Sigmoid colon (tissue), 6 donors: ENCODE measurements at regions not wholly inside any gene's neighbourhood (a gene's known extent, or its start where the extent isn't known, plus 50 kb on each side); places are given as distances from the start of the nearest gene placed in this dataset.
A peak's percentile ranks its signal among the peaks of the same experiment; 100 is the strongest.
"Not testable (repeated sequence)": the region's sequence is repeated elsewhere in the genome, so short reads cannot be mapped to it uniquely, and the experiment has no call there.

Experiments
- DNase-seq: peaks from one replicate; pipeline ENCODE4 v3.0.0-alpha.2; 2019
- H3K27ac ChIP-seq, 4 donors: fragments of 200-600 bp; sonication (generic); one replicate each; pipeline ENCODE4 v1.5.1; 2016 to 2019; ENCODE audit warnings: mild to moderate bottlenecking in 1 of 4
- H3K27me3 ChIP-seq, 3 donors: fragments of 200-600 bp; sonication (generic); one replicate each; pipeline ENCODE4 v1.5.1; 2019; ENCODE audit warnings: mild to moderate bottlenecking in 1 of 3
- H3K36me3 ChIP-seq, 4 donors: fragments of 200-600 bp; sonication (generic); one replicate each; pipeline ENCODE4 v1.5.1; 2016 to 2019
- H3K4me1 ChIP-seq, 4 donors: fragments of 200-600 bp; sonication (generic); one replicate each; pipeline ENCODE4 v1.5.1; 2017 to 2019
- H3K4me3 ChIP-seq, 4 donors: fragments of 200-600 bp; sonication (generic); one replicate each; pipeline ENCODE4 v1.5.1; 2017 to 2019; ENCODE audit warnings: mild to moderate bottlenecking in 2 of 4, moderate library complexity in 1 of 4
- H3K9me3 ChIP-seq, 4 donors: fragments of 200-600 bp in 3 of 4; sonication (generic) in 3 of 4; one replicate each; pipeline versions ENCODE4 v1.5.1 to v1.6.1; 2013 to 2019
- CTCF ChIP-seq, 4 experiments: fragments of 450-650 bp in 3 of 4; fragments of 200-600 bp in 1 of 4; IDR thresholded peaks; one replicate each; pipeline ENCODE4 v1.5.1; 2016 to 2019; ENCODE audit warnings: antibody characterized with exemption in 4 of 4, mild to moderate bottlenecking in 3 of 4, moderate library complexity in 2 of 4
- EP300 ChIP-seq, 4 donors: sonication (generic); formaldehyde crosslinking; IDR thresholded peaks; one replicate each; pipeline ENCODE4 v1.6.1; 2017; ENCODE audit warnings: antibody characterized with exemption in 4 of 4
- POLR2A ChIP-seq, 2 donors: fragments of 450-650 bp; IDR thresholded peaks; one replicate each; pipeline ENCODE4 v1.6.1; 2016; ENCODE audit warnings: antibody characterized with exemption in 2 of 2, mild to moderate bottlenecking in 2 of 2, moderate library complexity in 2 of 2
- POLR2AphosphoS5 ChIP-seq, 4 donors: sonication (generic); formaldehyde crosslinking; IDR thresholded peaks; one replicate each; pipeline ENCODE4 v1.6.1; 2017; ENCODE audit warnings: antibody characterized with exemption in 4 of 4
- WGBS, 2 donors: extraction: QIAGEN DNeasy Blood & Tissue Kit; methylation state at CpG; one replicate each; pipeline ENCODE4 v1.1.7; 2013; 5-methylcytosine and 5-hydroxymethylcytosine counted together
- intact Hi-C: fragments of 100-400 bp; cut with DNase I; formaldehyde crosslinking; loops from one replicate; pipeline ENCODE4 v1.15.1; 2023
- donor health status: healthy with polysubstance abuse.
- donor health status: healthy.

- H3K36me3 ChIP-seq = peaks cover 0 to 62% (median 4%) of the 10 kb centered on the region in 4 donors
- DNase-seq, H3K27ac ChIP-seq, H3K9me3 ChIP-seq, intact Hi-C loops, H3K27me3 ChIP-seq, H3K4me1 ChIP-seq, H3K4me3 ChIP-seq: not testable (repeated sequence)
- WGBS, 2 donors = 81 to 89% methylated on average over 6 of the region's 6 CpGs
These were observed 63.8 kb downstream of the CLEC18A start for GRCh38 chr16:70014915-70015314.

GRCh38 chr16:70016751-70017150, 65.6 kb downstream of the CLEC18A start:
- H3K4me3 ChIP-seq, H3K9me3 ChIP-seq, H3K4me1 ChIP-seq, DNase-seq, H3K27ac ChIP-seq, intact Hi-C loops, H3K27me3 ChIP-seq: not testable (repeated sequence)
- peaks cover 0 to 63% (median 9%) of the 10 kb centered on the region in 4 donors for H3K36me3 ChIP-seq
- 73 to 74% methylated on average over 5 of the region's 5 CpGs for WGBS, 2 donors

- no peaks in the 10 kb centered on the region for H3K27me3 ChIP-seq
- H3K36me3 ChIP-seq = peaks cover 0 to 67% (median 11%) of the 10 kb centered on the region in 4 donors
- no peaks in the 10 kb centered on the region for H3K9me3 ChIP-seq
- no peak overlapping the region for H3K27ac ChIP-seq
- 13 to 42% methylated on average over 6 of the region's 6 CpGs for WGBS, 2 donors
- DNase-seq = no peak
- no peak overlapping the region for H3K4me3 ChIP-seq
- TF ChIP-seq POLR2A (IDR thresholded peaks at IDR 0.05) (no peak), CTCF (IDR thresholded peaks at IDR 0.05) (no peak), EP300 (IDR thresholded peaks at IDR 0.05) (no peak), POLR2AphosphoS5 (IDR thresholded peaks at IDR 0.05) (no peak)
- intact Hi-C loops = no loop called here
- H3K4me1 ChIP-seq = no peaks in the 10 kb centered on the region
These were observed 67.1 kb downstream of the CLEC18A start for GRCh38 chr16:70018254-70018653.

- intact Hi-C loops, H3K4me3 ChIP-seq, DNase-seq, H3K27me3 ChIP-seq, H3K27ac ChIP-seq, H3K9me3 ChIP-seq, H3K4me1 ChIP-seq: not testable (repeated sequence)
- WGBS, 2 donors = 28 to 64% methylated on average over 5 of the region's 5 CpGs
- peaks cover 0 to 47% (median 12%) of the 10 kb centered on the region in 4 donors for H3K36me3 ChIP-seq
These were observed 72.1 kb downstream of the CLEC18A start for GRCh38 chr16:70023207-70023606.

- H3K9me3 ChIP-seq, intact Hi-C loops, H3K27ac ChIP-seq, H3K4me1 ChIP-seq, H3K27me3 ChIP-seq, H3K4me3 ChIP-seq, DNase-seq: not testable (repeated sequence)
- H3K36me3 ChIP-seq = peaks cover 0 to 47% (median 12%) of the 10 kb centered on the region in 4 donors
- 92% methylated on average over 5 of the region's 5 CpGs for WGBS, 2 donors
These were observed 72.8 kb downstream of the CLEC18A start for GRCh38 chr16:70023956-70024355.

- H3K27me3 ChIP-seq, DNase-seq, H3K9me3 ChIP-seq, H3K4me3 ChIP-seq, H3K27ac ChIP-seq, H3K4me1 ChIP-seq, intact Hi-C loops: not testable (repeated sequence)
- H3K36me3 ChIP-seq = peaks cover 0 to 53% (median 8%) of the 10 kb centered on the region in 4 donors
- peak in 1 of 4 donors; percentile 13 for TF ChIP-seq POLR2AphosphoS5 (IDR thresholded peaks at IDR 0.05)
- 64 to 78% methylated on average over 8 of the region's 8 CpGs for WGBS, 2 donors
These were observed 75.2 kb downstream of the CLEC18A start for GRCh38 chr16:70026165-70026854.

- H3K9me3 ChIP-seq, H3K4me1 ChIP-seq, DNase-seq, H3K27me3 ChIP-seq, H3K27ac ChIP-seq, H3K4me3 ChIP-seq, intact Hi-C loops: not testable (repeated sequence)
- WGBS, 2 donors = 93 to 95% methylated on average over 10 of the region's 10 CpGs
- peaks cover 0 to 71% (median 3%) of the 10 kb centered on the region in 4 donors for H3K36me3 ChIP-seq
These were observed 81.2 kb upstream of the PDPR start for GRCh38 chr16:70032906-70033305.

- H3K9me3 ChIP-seq, H3K4me1 ChIP-seq, DNase-seq, H3K27me3 ChIP-seq, H3K27ac ChIP-seq, H3K4me3 ChIP-seq, intact Hi-C loops: not testable (repeated sequence)
- peaks cover 0 to 57% (median 13%) of the 10 kb centered on the region in 4 donors for H3K36me3 ChIP-seq
- WGBS, 2 donors = 14 to 50% methylated on average over 1 of the region's 3 CpGs
These were observed 76.2 kb upstream of the PDPR start for GRCh38 chr16:70037913-70038312.

GRCh38 chr16:70040554-70040953, 73.6 kb upstream of the PDPR start:
- H3K4me3 ChIP-seq, H3K27me3 ChIP-seq, H3K4me1 ChIP-seq, H3K27ac ChIP-seq, intact Hi-C loops, H3K9me3 ChIP-seq, DNase-seq: not testable (repeated sequence)
- peaks cover 0 to 35% (median 10%) of the 10 kb centered on the region in 4 donors for H3K36me3 ChIP-seq
- WGBS, 2 donors = 26 to 69% methylated on average over 5 of the region's 5 CpGs

GRCh38 chr16:70043538-70044067, 70.5 kb upstream of the PDPR start:
- 90 to 93% methylated on average over 6 to 7 of the region's 7 CpGs for whole genome bisulfite sequencing, 2 donors
- H3K36me3 ChIP-seq = peaks cover 0 to 19% (median 10%) of the 10 kb centered on the region in 4 donors
- H3K9me3 ChIP-seq, H3K27ac ChIP-seq, H3K4me3 ChIP-seq, DNase-seq, intact Hi-C loops, H3K27me3 ChIP-seq, H3K4me1 ChIP-seq: not testable (repeated sequence)

- H3K36me3 ChIP-seq, H3K27ac ChIP-seq, H3K4me1 ChIP-seq, H3K27me3 ChIP-seq, intact Hi-C loops, DNase-seq, H3K9me3 ChIP-seq, H3K4me3 ChIP-seq: not testable (repeated sequence)
- WGBS, 2 donors = 70 to 100% methylated on average over 1 of the region's 3 CpGs
These were observed 67.6 kb upstream of the PDPR start for GRCh38 chr16:70046560-70046959.

GRCh38 chr16:70048083-70048482, 66.0 kb upstream of the PDPR start:
- intact Hi-C loops, H3K36me3 ChIP-seq, H3K4me3 ChIP-seq, H3K9me3 ChIP-seq, H3K27me3 ChIP-seq, H3K27ac ChIP-seq, H3K4me1 ChIP-seq, DNase-seq: not testable (repeated sequence)
- 69 to 76% methylated on average over 3 of the region's 3 CpGs for WGBS, 2 donors
